C4-2B (cell line): ENCODE measurements at regions not wholly inside any gene's neighbourhood (a gene's known extent, or its start where the extent isn't known, plus 50 kb on each side); places are given as distances from the start of the nearest gene placed in this dataset.

Experiments
- ZFX ChIP-seq: fragments of 450-650 bp; IDR thresholded peaks from 2 replicates; pipeline ENCODE4 v1.6.1; 2017
- TF ChIP-seq, protein P1 (sequence below): fragments of 450-650 bp; conservative IDR thresholded peaks from 2 replicates; pipeline ENCODE4 v1.5.1; 2017; ENCODE audit warnings: mild to moderate bottlenecking

DNA sequence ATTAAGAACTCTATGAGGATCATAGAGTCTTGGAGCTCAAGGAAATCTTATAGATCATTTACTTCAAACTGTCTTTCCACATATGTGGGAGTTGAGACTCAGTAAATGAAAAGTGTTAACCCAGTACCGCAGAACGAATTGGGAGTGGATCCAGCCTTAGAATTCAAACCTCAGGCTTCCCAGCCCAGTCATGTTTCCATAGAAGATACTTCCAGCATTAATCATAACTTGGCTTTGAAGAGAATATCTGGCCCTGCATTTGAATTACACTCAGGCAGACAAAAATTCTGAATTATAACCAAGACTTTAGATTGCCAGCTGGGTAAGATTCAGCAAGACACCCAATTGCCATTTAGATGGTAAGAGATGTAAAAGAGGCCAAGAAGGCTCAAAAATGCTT, 972.0 kb downstream of the TUSC7 start:
- TF ChIP-seq, protein P1, sequence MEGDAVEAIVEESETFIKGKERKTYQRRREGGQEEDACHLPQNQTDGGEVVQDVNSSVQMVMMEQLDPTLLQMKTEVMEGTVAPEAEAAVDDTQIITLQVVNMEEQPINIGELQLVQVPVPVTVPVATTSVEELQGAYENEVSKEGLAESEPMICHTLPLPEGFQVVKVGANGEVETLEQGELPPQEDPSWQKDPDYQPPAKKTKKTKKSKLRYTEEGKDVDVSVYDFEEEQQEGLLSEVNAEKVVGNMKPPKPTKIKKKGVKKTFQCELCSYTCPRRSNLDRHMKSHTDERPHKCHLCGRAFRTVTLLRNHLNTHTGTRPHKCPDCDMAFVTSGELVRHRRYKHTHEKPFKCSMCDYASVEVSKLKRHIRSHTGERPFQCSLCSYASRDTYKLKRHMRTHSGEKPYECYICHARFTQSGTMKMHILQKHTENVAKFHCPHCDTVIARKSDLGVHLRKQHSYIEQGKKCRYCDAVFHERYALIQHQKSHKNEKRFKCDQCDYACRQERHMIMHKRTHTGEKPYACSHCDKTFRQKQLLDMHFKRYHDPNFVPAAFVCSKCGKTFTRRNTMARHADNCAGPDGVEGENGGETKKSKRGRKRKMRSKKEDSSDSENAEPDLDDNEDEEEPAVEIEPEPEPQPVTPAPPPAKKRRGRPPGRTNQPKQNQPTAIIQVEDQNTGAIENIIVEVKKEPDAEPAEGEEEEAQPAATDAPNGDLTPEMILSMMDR: no peak
- TF ChIP-seq ZFX: no peak
